ENCODE measurements at regions not wholly inside any gene's neighbourhood (a gene's known extent, or its start where the extent isn't known, plus 50 kb on each side); places are given as distances from the start of the nearest gene placed in this dataset.
"Not testable (repeated sequence)": the region's sequence is repeated elsewhere in the genome, so short reads cannot be mapped to it uniquely, and the experiment has no call there.

DNA sequence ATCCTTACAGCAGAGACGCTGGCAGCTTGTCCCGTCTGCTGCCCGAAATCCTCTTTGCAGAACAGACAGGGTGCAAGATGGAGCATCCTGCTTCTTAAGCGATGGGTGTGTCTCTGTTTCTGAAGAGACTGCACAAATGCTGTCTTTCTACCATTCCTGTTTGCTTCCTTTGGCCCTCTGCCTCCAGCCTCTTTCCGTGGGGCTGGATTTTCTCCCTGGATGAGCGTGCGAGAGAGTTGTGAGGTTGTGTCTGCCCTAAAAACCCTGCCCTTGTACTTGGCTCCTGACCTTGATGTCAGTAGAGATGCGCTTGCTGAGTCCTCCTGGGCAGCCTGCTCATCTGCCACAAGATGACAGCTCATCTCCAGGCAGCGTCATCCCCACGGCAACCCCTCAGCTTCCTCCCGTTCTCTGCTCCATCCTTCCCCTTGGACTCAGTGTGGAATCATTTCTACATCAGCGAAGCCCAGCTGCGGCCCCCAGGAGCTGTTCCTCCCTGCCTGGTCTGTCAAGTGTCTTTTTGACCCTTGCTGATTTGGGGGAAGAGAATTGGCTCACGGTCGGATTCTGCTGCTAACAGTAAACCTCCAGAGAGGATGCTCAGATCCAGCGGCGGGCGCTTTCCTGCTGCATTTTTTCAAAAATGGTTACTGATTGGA lies 246.2 kb downstream of the ASMT start:
- no peak overlapping the region for H3K4me3 ChIP-seq
- ATAC-seq (no peak), DNase-seq (no peak)
- TF ChIP-seq, protein P1, sequence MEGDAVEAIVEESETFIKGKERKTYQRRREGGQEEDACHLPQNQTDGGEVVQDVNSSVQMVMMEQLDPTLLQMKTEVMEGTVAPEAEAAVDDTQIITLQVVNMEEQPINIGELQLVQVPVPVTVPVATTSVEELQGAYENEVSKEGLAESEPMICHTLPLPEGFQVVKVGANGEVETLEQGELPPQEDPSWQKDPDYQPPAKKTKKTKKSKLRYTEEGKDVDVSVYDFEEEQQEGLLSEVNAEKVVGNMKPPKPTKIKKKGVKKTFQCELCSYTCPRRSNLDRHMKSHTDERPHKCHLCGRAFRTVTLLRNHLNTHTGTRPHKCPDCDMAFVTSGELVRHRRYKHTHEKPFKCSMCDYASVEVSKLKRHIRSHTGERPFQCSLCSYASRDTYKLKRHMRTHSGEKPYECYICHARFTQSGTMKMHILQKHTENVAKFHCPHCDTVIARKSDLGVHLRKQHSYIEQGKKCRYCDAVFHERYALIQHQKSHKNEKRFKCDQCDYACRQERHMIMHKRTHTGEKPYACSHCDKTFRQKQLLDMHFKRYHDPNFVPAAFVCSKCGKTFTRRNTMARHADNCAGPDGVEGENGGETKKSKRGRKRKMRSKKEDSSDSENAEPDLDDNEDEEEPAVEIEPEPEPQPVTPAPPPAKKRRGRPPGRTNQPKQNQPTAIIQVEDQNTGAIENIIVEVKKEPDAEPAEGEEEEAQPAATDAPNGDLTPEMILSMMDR (IDR thresholded peaks at IDR 0.05) = no peak
- no peaks in the 10 kb centered on the region for H3K9me3 ChIP-seq
- no peaks in the 10 kb centered on the region for H3K27me3 ChIP-seq (ENCODE audit: low read depth)
- H3K36me3 ChIP-seq = no peaks in the 10 kb centered on the region
- intact Hi-C loops (cut with DNase I) = no loop called here
- H3K4me1 ChIP-seq = no peaks in the 10 kb centered on the region
- H3K27ac ChIP-seq = no peak overlapping the region

DNA sequence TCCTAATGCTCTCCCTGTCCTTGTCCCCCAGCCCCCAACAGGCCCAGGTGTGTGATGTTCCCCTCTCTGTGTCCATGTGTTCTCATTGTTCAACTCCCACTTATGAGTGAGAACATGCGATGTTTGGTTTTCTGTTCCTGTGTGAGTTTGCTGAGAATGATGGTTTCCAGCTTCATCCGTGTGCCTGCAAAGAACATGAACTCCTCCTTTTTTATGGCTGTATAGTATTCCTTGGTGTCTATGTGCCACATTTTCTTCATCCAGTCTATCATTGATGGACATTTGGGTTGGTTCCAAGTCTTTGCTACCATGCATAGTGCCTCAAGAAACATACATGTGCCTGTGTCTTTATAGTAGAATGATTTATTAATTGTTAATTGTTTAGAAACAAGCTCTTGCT lies 249.1 kb downstream of the ASMT start:
- intact Hi-C loops (cut with DNase I); DNase-seq; H3K4me1 ChIP-seq; H3K27ac ChIP-seq; H3K9me3 ChIP-seq; H3K4me3 ChIP-seq; H3K27me3 ChIP-seq (ENCODE audit: low read depth); H3K36me3 ChIP-seq; ATAC-seq: not testable (repeated sequence)

DNA sequence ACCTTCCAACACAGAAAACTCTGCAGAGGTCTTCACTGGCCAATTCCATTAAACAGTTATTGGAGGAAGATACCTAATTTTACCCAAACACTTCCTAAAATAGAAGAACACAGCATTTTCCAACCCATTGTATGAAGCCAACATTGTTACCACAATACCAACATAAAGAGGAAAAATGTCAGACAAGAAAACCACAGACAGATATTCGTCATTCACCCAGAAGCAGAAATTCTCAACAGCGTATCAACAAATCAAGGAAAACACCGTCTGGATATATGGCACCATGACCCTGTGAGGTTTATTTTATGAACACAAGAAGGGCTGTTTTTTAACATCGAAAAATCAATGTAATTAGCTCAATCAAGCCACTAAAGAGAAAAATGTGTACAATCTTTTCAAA lies 255.6 kb downstream of the ASMT start:
- intact Hi-C loops (cut with DNase I) = no loop called here
- no peak for DNase-seq
- Histone ChIP-seq H3K27ac (no peak overlapping the region), H3K4me1 (no peaks in the 10 kb centered on the region), H3K4me3 (no peak overlapping the region), H3K27me3 (ENCODE audit: low read depth) (no peaks in the 10 kb centered on the region), H3K36me3 (no peaks in the 10 kb centered on the region), H3K9me3 (no peaks in the 10 kb centered on the region)
- TF ChIP-seq, protein P1 (IDR thresholded peaks at IDR 0.05) = no peak
- ATAC-seq = no peak

DNA sequence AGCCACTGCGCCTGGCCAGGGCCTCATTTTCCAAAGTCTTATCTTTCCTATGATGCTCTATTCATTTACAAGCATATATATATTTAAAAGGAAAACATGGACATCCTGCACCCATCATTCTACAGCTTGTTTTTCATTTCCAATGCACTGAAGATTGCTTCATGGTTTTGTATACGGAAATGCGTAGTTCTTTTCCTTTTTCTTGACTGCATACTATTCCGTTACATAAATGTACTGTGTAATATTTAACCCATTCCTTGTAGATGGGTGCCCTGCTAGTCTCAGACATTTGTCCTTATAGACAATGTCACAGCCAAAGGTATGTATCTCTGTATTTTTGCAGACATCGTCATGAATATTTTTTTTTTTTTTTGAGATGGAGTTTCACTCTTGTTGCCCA lies 257.0 kb downstream of the ASMT start:
- Histone ChIP-seq H3K27me3 (ENCODE audit: low read depth) (no peaks in the 10 kb centered on the region), H3K4me1 (no peaks in the 10 kb centered on the region), H3K9me3 (no peaks in the 10 kb centered on the region), H3K4me3 (no peak overlapping the region), H3K36me3 (no peaks in the 10 kb centered on the region), H3K27ac (no peak overlapping the region)
- DNase-seq = no peak
- ATAC-seq = no peak
- intact Hi-C loops (cut with DNase I) = no loop called here
- TF ChIP-seq, protein P1 (IDR thresholded peaks at IDR 0.05) = no peak

DNA sequence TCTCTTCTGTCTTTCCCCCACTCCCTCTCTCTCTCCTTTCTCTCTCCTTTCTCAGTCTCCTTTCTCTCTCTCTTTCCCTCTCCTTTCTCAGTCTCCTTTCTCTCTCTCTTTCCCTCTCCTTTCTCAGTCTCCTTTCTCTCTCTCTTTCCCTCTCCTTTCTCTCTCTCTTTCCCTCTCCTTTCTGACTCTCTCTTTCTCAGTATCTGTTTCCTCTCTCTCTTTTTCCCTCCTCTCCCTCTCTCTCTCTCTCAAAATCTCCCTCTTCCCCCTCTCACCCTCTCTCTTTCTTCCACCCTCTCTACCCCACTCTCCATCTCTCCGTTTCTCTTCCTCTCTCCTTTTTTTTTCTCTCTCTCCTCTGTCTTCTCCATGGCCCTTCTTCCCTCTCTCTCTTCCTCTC lies 258.8 kb downstream of the ASMT start:
- Histone ChIP-seq H3K4me3 (no peak overlapping the region), H3K27me3 (ENCODE audit: low read depth) (no peaks in the 10 kb centered on the region), H3K36me3 (no peaks in the 10 kb centered on the region), H3K4me1 (no peaks in the 10 kb centered on the region), H3K27ac (no peak overlapping the region), H3K9me3 (no peaks in the 10 kb centered on the region)
- DNase-seq (no peak), ATAC-seq (no peak)
- TF ChIP-seq, protein P1 (IDR thresholded peaks at IDR 0.05) = no peak
- intact Hi-C loops (cut with DNase I) = no loop called here

DNA sequence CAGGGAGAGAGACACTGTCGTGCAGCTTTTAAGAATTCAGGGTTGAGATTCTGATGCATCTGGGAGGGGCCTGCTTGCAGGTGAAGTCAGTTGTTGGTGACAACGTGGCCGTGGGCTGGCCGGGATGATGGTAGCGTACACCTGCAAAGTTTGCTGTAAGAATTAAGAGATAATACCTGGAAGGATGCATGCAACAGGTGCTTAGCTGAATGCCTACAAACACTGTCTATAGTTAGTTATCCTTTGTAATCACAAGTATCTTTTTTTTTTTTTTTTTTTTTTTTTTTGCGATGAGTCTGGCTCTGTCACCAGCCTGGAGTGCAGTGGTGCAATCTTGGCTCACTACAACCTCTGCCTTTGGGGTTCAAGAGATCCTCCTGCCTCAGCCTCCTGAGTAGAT lies 259.6 kb downstream of the ASMT start:
- Histone ChIP-seq H3K9me3 (no peaks in the 10 kb centered on the region), H3K4me3 (no peak overlapping the region), H3K4me1 (no peaks in the 10 kb centered on the region), H3K27ac (no peak overlapping the region), H3K27me3 (ENCODE audit: low read depth) (no peaks in the 10 kb centered on the region), H3K36me3 (no peaks in the 10 kb centered on the region)
- ATAC-seq (no peak), DNase-seq (no peak)
- intact Hi-C loops (cut with DNase I) = no loop called here
- TF ChIP-seq, protein P1 (IDR thresholded peaks at IDR 0.05) = no peak

Measured in lower lobe of right lung (tissue), 2 donors.